Mesenteric fat pad (tissue), 1 donor: ENCODE measurements at regions not wholly inside any gene's neighbourhood (a gene's known extent, or its start where the extent isn't known, plus 50 kb on each side); places are given as distances from the start of the nearest gene placed in this dataset.

Source experiments
- DNase-seq: peaks from one replicate; pipeline ENCODE4 v3.0.0-alpha.2; 2020; ENCODE audit warnings: low spot score
- donor health status: DM: yes; HTN: yes; CAD: no.

- no peak for DNase-seq
Measured at GRCh38 chr13:59208405-59209195, 955.1 kb downstream of the DIAPH3 start.

GRCh38 chr13:59210543-59210942, 953.2 kb downstream of the DIAPH3 start:
- no peak for DNase-seq

GRCh38 chr13:59211606-59212005, 952.1 kb downstream of the DIAPH3 start:
- DNase-seq: no peak

GRCh38 chr13:59229401-59229800, 934.3 kb downstream of the DIAPH3 start:
- no peak for DNase-seq

GRCh38 chr13:59229861-59230260, 933.9 kb downstream of the DIAPH3 start:
- no peak for DNase-seq

GRCh38 chr13:59230484-59231264, 933.1 kb downstream of the DIAPH3 start:
- no peak for DNase-seq

GRCh38 chr13:59236309-59236919, 927.3 kb downstream of the DIAPH3 start:
- DNase-seq: no peak

GRCh38 chr13:59236944-59237343, 926.8 kb downstream of the DIAPH3 start:
- DNase-seq: no peak

- no peak for DNase-seq
Measured at GRCh38 chr13:59247171-59247570, 916.6 kb downstream of the DIAPH3 start.

GRCh38 chr13:59250336-59251189, 913.2 kb downstream of the DIAPH3 start:
- no peak for DNase-seq

- DNase-seq: no peak
Measured at GRCh38 chr13:59259165-59260000, 904.3 kb downstream of the DIAPH3 start.

- no peak for DNase-seq
Measured at GRCh38 chr13:59261928-59262488, 901.7 kb downstream of the DIAPH3 start.

GRCh38 chr13:59263531-59263930, 900.2 kb downstream of the DIAPH3 start:
- no peak for DNase-seq

- DNase-seq: no peak
Measured at GRCh38 chr13:59266478-59267063, 897.2 kb downstream of the DIAPH3 start.

- DNase-seq: no peak
Measured at GRCh38 chr13:59269476-59269875, 894.3 kb downstream of the DIAPH3 start.

- no peak for DNase-seq
Measured at GRCh38 chr13:59270327-59270726, 893.4 kb downstream of the DIAPH3 start.

- DNase-seq: no peak
Measured at GRCh38 chr13:59274958-59275727, 888.6 kb downstream of the DIAPH3 start.

- no peak for DNase-seq
Measured at GRCh38 chr13:59276436-59276835, 887.3 kb downstream of the DIAPH3 start.

- DNase-seq: no peak
Measured at GRCh38 chr13:59277106-59277505, 886.6 kb downstream of the DIAPH3 start.
